ENCODE measurements at regions not wholly inside any gene's neighbourhood (a gene's known extent, or its start where the extent isn't known, plus 50 kb on each side); places are given as distances from the start of the nearest gene placed in this dataset.

DNA sequence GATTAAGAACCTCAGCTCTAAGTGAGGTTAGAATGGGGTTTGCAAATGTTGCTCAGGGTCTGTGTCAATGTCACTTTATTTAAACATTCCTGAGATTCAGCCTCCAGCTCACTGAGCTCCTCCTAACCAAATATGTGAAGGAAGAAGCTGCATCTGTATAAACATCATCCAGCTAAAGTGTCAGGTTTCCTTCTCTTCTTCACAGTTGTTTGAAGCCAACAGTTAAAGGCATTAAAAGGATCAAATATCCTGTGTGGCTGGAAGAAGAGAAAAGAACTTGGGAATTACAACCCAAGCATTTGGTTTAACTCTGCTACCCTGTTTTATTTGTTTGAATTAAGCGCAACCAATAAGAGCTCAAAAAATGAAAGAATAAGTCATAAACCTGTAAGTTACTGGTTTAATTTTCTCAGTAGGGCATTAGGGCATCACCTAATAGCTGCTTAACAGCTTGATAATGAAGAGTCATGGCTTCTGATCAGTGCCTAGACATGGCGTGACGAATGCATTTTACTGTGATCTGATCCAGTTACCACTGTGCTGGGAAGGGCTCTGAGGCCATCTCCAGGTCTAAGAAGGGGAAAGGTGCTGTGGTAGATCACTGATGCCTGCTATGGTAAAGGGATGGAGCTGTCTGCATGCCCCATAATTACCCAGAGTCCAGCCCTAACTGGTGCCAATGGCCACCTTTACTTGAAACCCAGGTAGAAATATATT, 165.7 kb upstream of the TSC22D2 start:
- no peak for TF ChIP-seq POLR2A (IDR thresholded peaks at IDR 0.05)
- no peak for TF ChIP-seq POLR2AphosphoS5 (IDR thresholded peaks at IDR 0.05)
- no peak for TF ChIP-seq EP300 (IDR thresholded peaks at IDR 0.05)
- TF ChIP-seq, protein P1, sequence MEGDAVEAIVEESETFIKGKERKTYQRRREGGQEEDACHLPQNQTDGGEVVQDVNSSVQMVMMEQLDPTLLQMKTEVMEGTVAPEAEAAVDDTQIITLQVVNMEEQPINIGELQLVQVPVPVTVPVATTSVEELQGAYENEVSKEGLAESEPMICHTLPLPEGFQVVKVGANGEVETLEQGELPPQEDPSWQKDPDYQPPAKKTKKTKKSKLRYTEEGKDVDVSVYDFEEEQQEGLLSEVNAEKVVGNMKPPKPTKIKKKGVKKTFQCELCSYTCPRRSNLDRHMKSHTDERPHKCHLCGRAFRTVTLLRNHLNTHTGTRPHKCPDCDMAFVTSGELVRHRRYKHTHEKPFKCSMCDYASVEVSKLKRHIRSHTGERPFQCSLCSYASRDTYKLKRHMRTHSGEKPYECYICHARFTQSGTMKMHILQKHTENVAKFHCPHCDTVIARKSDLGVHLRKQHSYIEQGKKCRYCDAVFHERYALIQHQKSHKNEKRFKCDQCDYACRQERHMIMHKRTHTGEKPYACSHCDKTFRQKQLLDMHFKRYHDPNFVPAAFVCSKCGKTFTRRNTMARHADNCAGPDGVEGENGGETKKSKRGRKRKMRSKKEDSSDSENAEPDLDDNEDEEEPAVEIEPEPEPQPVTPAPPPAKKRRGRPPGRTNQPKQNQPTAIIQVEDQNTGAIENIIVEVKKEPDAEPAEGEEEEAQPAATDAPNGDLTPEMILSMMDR (IDR thresholded peaks at IDR 0.05), result no peak
- Histone ChIP-seq H3K9me3 (no peaks in the 10 kb centered on the region), H3K27me3 (no peaks in the 10 kb centered on the region), H3K4me3 (no peak overlapping the region), H3K36me3 (no peaks in the 10 kb centered on the region), H3K4me1 (peaks cover 18% of the 10 kb centered on the region), H3K27ac (no peak overlapping the region)
- WGBS, result 88% methylated on average over 3 of the region's 3 CpGs
- no peak for DNase-seq (ENCODE audit: low spot score in 2 of 2)

DNA sequence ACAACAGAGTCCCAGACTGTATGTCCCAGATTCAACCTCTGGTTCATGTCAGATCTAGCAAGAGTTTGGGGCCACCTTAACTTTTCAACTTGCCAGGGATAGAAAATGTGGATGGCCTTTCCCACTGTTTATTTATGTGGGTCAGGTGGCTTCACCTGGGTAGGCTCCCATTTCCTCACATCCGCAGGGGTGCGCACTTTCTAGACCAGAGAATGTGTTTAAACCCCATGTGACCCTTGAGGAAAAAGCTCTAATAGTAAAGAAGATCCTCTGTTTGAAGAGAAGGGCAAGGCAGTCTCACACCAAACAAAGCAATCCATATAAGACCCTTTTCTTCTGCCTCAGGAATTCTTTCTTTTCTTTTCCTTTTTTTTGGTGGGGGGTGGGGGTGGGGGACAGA, 167.2 kb upstream of the TSC22D2 start:
- Histone ChIP-seq H3K4me1 (peaks cover 25% of the 10 kb centered on the region), H3K27ac (no peak overlapping the region), H3K27me3 (no peaks in the 10 kb centered on the region), H3K36me3 (no peaks in the 10 kb centered on the region), H3K4me3 (no peak overlapping the region), H3K9me3 (no peaks in the 10 kb centered on the region)
- TF ChIP-seq, protein P1 (IDR thresholded peaks at IDR 0.05), result no peak
- TF ChIP-seq EP300 (IDR thresholded peaks at IDR 0.05), result no peak
- no peak for TF ChIP-seq POLR2A (IDR thresholded peaks at IDR 0.05)
- TF ChIP-seq POLR2AphosphoS5 (IDR thresholded peaks at IDR 0.05), result no peak
- 94% methylated on average over 2 of the region's 2 CpGs for WGBS
- DNase-seq (ENCODE audit: low spot score in 2 of 2), result no peak

DNA sequence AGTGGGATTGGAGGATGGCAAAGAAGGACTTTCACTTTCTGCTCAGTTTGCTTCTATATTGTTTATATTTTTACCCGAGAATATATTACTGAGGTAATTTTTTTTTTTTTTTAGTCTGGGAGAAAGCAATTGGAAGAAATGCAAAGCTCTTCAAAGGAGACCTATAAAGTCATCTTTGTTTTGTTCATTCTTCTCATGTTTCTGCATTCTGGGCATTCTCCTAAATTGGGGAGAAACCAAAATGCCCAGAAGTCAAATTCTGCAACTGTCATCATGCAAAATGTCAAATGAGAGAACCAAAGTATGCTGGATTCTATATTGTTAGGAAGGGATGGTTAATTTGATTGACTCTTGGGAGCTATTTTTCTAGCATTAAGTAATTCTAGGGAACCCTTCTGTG, 168.3 kb upstream of the TSC22D2 start:
- Histone ChIP-seq H3K27me3 (no peaks in the 10 kb centered on the region), H3K27ac (no peak overlapping the region), H3K4me3 (no peak overlapping the region), H3K36me3 (no peaks in the 10 kb centered on the region), H3K4me1 (peaks cover 25% of the 10 kb centered on the region), H3K9me3 (no peaks in the 10 kb centered on the region)
- TF ChIP-seq EP300 (IDR thresholded peaks at IDR 0.05), result no peak
- no peak for TF ChIP-seq POLR2A (IDR thresholded peaks at IDR 0.05)
- no peak for TF ChIP-seq POLR2AphosphoS5 (IDR thresholded peaks at IDR 0.05)
- TF ChIP-seq, protein P1 (IDR thresholded peaks at IDR 0.05), result no peak
- 26% methylated on average over 1 of the region's 1 CpG for WGBS
- no peak for DNase-seq (ENCODE audit: low spot score in 2 of 2)

DNA sequence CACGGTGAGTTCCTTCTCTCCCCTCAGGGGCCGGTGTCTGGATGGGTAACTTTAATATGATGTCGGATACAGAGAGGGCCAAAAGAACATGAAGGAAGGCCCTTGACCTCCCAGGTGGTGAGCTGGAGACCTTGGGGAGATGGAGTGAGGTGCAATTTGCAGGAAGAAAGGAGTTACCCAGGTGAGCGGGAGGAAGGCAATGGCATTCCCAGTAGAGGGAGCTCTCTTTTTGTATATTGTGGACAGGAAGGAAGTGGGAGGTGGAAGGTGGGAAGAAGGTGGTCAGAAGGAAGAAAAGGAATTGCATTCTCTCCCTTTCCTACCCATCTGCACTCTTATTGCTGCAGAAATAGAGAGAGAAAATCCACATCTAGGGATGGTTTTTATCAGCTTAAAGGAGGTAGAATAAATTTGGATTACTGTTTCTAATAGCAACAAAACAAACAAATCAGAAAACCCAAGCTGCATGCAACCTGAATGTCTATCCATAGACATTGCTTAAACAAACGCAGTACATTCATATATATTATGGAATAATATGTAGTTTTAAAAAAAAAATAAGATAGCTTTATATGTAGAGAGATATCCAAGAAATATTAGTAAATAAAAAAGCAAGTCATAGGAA, 169.0 kb upstream of the TSC22D2 start:
- TF ChIP-seq, protein P1 (IDR thresholded peaks at IDR 0.05), result no peak
- WGBS, result 59% methylated on average over 5 of the region's 5 CpGs
- DNase-seq (ENCODE audit: low spot score in 2 of 2), result no peak
- H3K27ac ChIP-seq, result peak overlapping the region; percentile 19
- peaks cover 25% of the 10 kb centered on the region for H3K4me1 ChIP-seq
- no peaks in the 10 kb centered on the region for H3K9me3 ChIP-seq
- no peaks in the 10 kb centered on the region for H3K36me3 ChIP-seq
- H3K4me3 ChIP-seq, result no peak overlapping the region
- no peaks in the 10 kb centered on the region for H3K27me3 ChIP-seq

DNA sequence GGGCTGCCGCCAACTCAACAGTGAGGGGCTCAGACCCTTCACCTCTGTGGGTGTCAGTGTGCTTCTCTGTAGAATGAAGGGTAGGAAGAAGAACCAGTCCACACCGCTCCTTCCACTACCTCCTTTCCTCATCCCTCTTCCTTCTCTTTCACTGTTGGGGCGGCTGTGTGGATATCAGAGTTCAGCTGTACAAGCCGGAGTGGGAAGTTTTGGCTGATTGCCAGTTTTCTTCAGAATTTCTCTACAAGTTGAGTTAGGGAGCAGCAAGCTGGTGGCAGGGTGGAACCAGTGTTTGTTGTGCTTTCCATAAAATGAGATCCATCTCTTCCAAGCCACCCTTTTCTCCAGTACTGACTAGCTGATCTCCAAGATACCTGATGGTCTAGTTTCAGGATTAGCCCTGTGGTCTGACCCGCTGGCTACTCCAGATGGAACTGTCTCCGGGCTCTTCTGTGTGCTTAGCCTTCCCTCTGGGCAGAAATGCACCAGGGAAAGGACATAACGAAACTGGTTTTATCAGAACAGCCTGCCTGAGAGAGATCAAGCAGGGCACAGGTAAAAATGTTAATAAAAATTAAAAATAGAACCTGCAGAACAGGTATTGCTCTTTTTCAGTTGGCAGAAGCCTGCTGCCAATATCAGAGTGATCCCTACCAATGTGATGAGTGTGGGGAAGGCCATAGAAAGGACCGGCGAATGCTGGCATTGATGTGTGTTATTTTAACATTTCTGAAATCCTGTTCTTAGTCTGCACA, 169.9 kb upstream of the TSC22D2 start:
- Histone ChIP-seq H3K4me3 (no peak overlapping the region), H3K36me3 (no peaks in the 10 kb centered on the region), H3K27me3 (no peaks in the 10 kb centered on the region), H3K9me3 (no peaks in the 10 kb centered on the region), H3K27ac (peak overlapping the region; percentile 41), H3K4me1 (peaks cover 28% of the 10 kb centered on the region)
- WGBS, result 54% methylated on average over 9 of the region's 9 CpGs
- TF ChIP-seq POLR2AphosphoS5 (IDR thresholded peaks at IDR 0.05) (no peak), POLR2A (IDR thresholded peaks at IDR 0.05) (no peak), EP300 (IDR thresholded peaks at IDR 0.05) (no peak)
- TF ChIP-seq, protein P1 (IDR thresholded peaks at IDR 0.05), result no peak
- no peak for DNase-seq (ENCODE audit: low spot score in 2 of 2)
